ENCODE measurements at regions not wholly inside any gene's neighbourhood (a gene's known extent, or its start where the extent isn't known, plus 50 kb on each side); places are given as distances from the start of the nearest gene placed in this dataset.
"Not testable (repeated sequence)": the region's sequence is repeated elsewhere in the genome, so short reads cannot be mapped to it uniquely, and the experiment has no call there.

- H3K4me3 ChIP-seq (ENCODE audit: low read depth, low read length) = no peak overlapping the region
- in situ Hi-C loops (cut with HindIII; ENCODE audit: low sequenced_read_pairs) = no loop called here
- DNase-seq (ENCODE audit: low read depth) = no peak
- TF ChIP-seq CTCF (IDR thresholded peaks at IDR 0.05; ENCODE audit: low read depth, low read length, missing control alignments) = no peak
Observed at GRCh38 chr14:38941488-38941887, 161.5 kb downstream of the SEC23A start.

- in situ Hi-C loops (cut with HindIII; ENCODE audit: low sequenced_read_pairs); DNase-seq (ENCODE audit: low read depth); H3K4me3 ChIP-seq (ENCODE audit: low read depth, low read length): not testable (repeated sequence)
Observed at GRCh38 chr14:38932653-38933000, 170.4 kb downstream of the SEC23A start.

- TF ChIP-seq CTCF (IDR thresholded peaks at IDR 0.05; ENCODE audit: low read depth, low read length, missing control alignments) = no peak
- no peak overlapping the region for H3K4me3 ChIP-seq (ENCODE audit: low read depth, low read length)
- no peak for DNase-seq (ENCODE audit: low read depth)
- in situ Hi-C loops (cut with HindIII; ENCODE audit: low sequenced_read_pairs) = no loop called here
Observed at GRCh38 chr14:38931969-38932652, 170.9 kb downstream of the SEC23A start.

GRCh38 chr14:38930898-38931297 lies 172.1 kb downstream of the SEC23A start:
- no peak overlapping the region for H3K4me3 ChIP-seq (ENCODE audit: low read depth, low read length)
- DNase-seq (ENCODE audit: low read depth) = no peak

GRCh38 chr14:38930022-38930421 lies 173.0 kb downstream of the SEC23A start:
- no peak for DNase-seq (ENCODE audit: low read depth)
- in situ Hi-C loops (cut with HindIII; ENCODE audit: low sequenced_read_pairs) = no loop called here
- no peak overlapping the region for H3K4me3 ChIP-seq (ENCODE audit: low read depth, low read length)
- no peak for TF ChIP-seq CTCF (IDR thresholded peaks at IDR 0.05; ENCODE audit: low read depth, low read length, missing control alignments)

More at GRCh38 chr14:38930898-38931297, 172.1 kb downstream of the SEC23A start:
- in situ Hi-C loops (cut with HindIII; ENCODE audit: low sequenced_read_pairs) = no loop called here
- TF ChIP-seq CTCF (IDR thresholded peaks at IDR 0.05; ENCODE audit: low read depth, low read length, missing control alignments) = no peak

- no peak for DNase-seq (ENCODE audit: low read depth)
- no peak for TF ChIP-seq CTCF (IDR thresholded peaks at IDR 0.05; ENCODE audit: low read depth, low read length, missing control alignments)
- H3K4me3 ChIP-seq (ENCODE audit: low read depth, low read length) = no peak overlapping the region
- in situ Hi-C loops (cut with HindIII; ENCODE audit: low sequenced_read_pairs) = no loop called here
Observed at GRCh38 chr14:38929416-38929815, 173.6 kb downstream of the SEC23A start.

- DNase-seq (ENCODE audit: low read depth); in situ Hi-C loops (cut with HindIII; ENCODE audit: low sequenced_read_pairs); H3K4me3 ChIP-seq (ENCODE audit: low read depth, low read length): not testable (repeated sequence)
Observed at GRCh38 chr14:38921893-38922292, 181.1 kb downstream of the SEC23A start.

- no peak overlapping the region for H3K4me3 ChIP-seq (ENCODE audit: low read depth, low read length)
- DNase-seq (ENCODE audit: low read depth) = no peak
- in situ Hi-C loops (cut with HindIII; ENCODE audit: low sequenced_read_pairs) = no loop called here
- TF ChIP-seq CTCF (IDR thresholded peaks at IDR 0.05; ENCODE audit: low read depth, low read length, missing control alignments) = no peak
Observed at GRCh38 chr14:38915125-38915524, 187.9 kb downstream of the SEC23A start.

Measured in astrocyte of the cerebellum (primary cell).